WTC11 (cell line): ENCODE measurements at regions not wholly inside any gene's neighbourhood (a gene's known extent, or its start where the extent isn't known, plus 50 kb on each side); places are given as distances from the start of the nearest gene placed in this dataset.

Source experiments
- ATAC-seq: fragments of 200-7000 bp; cut with Tn5 transposase; 2 replicates; pipeline ENCODE4 v1.10.0; 2021; ENCODE audit warnings: mild to moderate bottlenecking, moderate library complexity
- CTCF ChIA-PET: fragments of 300-600 bp; sonication (Branson Sonifier 250); formaldehyde crosslinking; loops from one replicate; lab custom pipeline; 2021; ENCODE audit warnings: antibody characterized with exemption; lab: Charles Lee
- POLR2A ChIA-PET: fragments of 350-600 bp; sonication (Branson Sonifier 250); formaldehyde crosslinking; loops from one replicate; lab custom pipeline; 2021; ENCODE audit warnings: antibody characterized with exemption; lab: Charles Lee
- DNase-seq: peaks from one replicate; pipeline ENCODE4 v3.0.0; 2021; ENCODE audit warnings: low spot score
- H3K27ac Mint-ChIP-seq: 2 replicates; pipeline ENCODE4 v1.8.0; 2021; ENCODE audit warnings: mixed read lengths
- H3K27me3 Mint-ChIP-seq: 2 replicates; pipeline ENCODE4 v1.8.0; 2021; ENCODE audit warnings: low read depth, mild to moderate bottlenecking, moderate library complexity, mixed read lengths
- H3K36me3 Mint-ChIP-seq: 2 replicates; pipeline ENCODE4 v1.8.0; 2021; ENCODE audit warnings: mixed read lengths
- H3K4me1 Mint-ChIP-seq: 2 replicates; pipeline ENCODE4 v1.8.0; 2022; ENCODE audit warnings: mixed read lengths
- H3K4me3 Mint-ChIP-seq: 2 replicates; pipeline ENCODE4 v1.8.0; 2021; ENCODE audit warnings: mild to moderate bottlenecking, moderate library complexity, mixed read lengths
- H3K9me3 Mint-ChIP-seq: 2 replicates; pipeline ENCODE4 v1.8.0; 2021; ENCODE audit warnings: mixed read lengths
- AFF4 ChIP-seq: sonication (generic); formaldehyde crosslinking; IDR thresholded peaks from 2 replicates; pipeline ENCODE4 v1.8.1; 2023; ENCODE audit warnings: mild to moderate bottlenecking, missing genetic modification reagents, borderline replicate concordance
- ARID4B ChIP-seq: sonication (generic); formaldehyde crosslinking; IDR thresholded peaks from 2 replicates; pipeline ENCODE4 v1.8.0; 2023; ENCODE audit warnings: missing genetic modification reagents, mild to moderate bottlenecking, borderline replicate concordance
- E2F4 ChIP-seq: sonication (generic); formaldehyde crosslinking; IDR thresholded peaks from 2 replicates; pipeline ENCODE4 v1.8.1; 2022; ENCODE audit warnings: low read depth, mild to moderate bottlenecking, moderate library complexity, missing genetic modification reagents, borderline replicate concordance
- E2F5 ChIP-seq: sonication (generic); formaldehyde crosslinking; IDR thresholded peaks from 2 replicates; pipeline ENCODE4 v1.8.1; 2022; ENCODE audit warnings: mild to moderate bottlenecking, moderate library complexity, missing genetic modification reagents
- FOXP4 ChIP-seq: sonication (generic); formaldehyde crosslinking; IDR thresholded peaks from 2 replicates; pipeline ENCODE4 v1.8.0; 2022; ENCODE audit warnings: mild to moderate bottlenecking, missing genetic modification reagents
- GABPB1 ChIP-seq: sonication (generic); formaldehyde crosslinking; IDR thresholded peaks from 2 replicates; pipeline ENCODE4 v1.8.1; 2023; ENCODE audit warnings: mild to moderate bottlenecking, missing genetic modification reagents
- GRHL2 ChIP-seq: fragments of 250-450 bp; sonication (Bioruptor Pico); IDR thresholded peaks from 2 replicates; pipeline ENCODE4 v1.8.0; 2022; ENCODE audit warnings: mild to moderate bottlenecking, moderate library complexity; ENCODE audit not compliant: insufficient replicate concordance, severe bottlenecking
- IRF1 ChIP-seq: sonication (generic); formaldehyde crosslinking; IDR thresholded peaks from 2 replicates; pipeline ENCODE4 v1.8.0; 2023; ENCODE audit warnings: missing genetic modification reagents
- MLX ChIP-seq: sonication (generic); formaldehyde crosslinking; IDR thresholded peaks from 2 replicates; pipeline ENCODE4 v1.8.1; 2023; ENCODE audit warnings: mild to moderate bottlenecking, missing genetic modification reagents, moderate library complexity
- MYBL2 ChIP-seq: sonication (generic); formaldehyde crosslinking; IDR thresholded peaks from 2 replicates; pipeline ENCODE4 v1.8.1; 2023; ENCODE audit warnings: mild to moderate bottlenecking, moderate library complexity, missing genetic modification reagents
- STAT6 ChIP-seq: sonication (generic); formaldehyde crosslinking; conservative IDR thresholded peaks from 2 replicates; pipeline ENCODE4 v1.8.1; 2023; ENCODE audit warnings: mild to moderate bottlenecking, low read depth, missing genetic modification reagents, moderate library complexity
- TP53 ChIP-seq: sonication (generic); formaldehyde crosslinking; IDR thresholded peaks from 2 replicates; pipeline ENCODE4 v1.8.1; 2023; ENCODE audit warnings: mild to moderate bottlenecking, missing genetic modification reagents
- ZNF263 ChIP-seq: sonication (generic); formaldehyde crosslinking; IDR thresholded peaks from 2 replicates; pipeline ENCODE4 v1.8.1; 2022; ENCODE audit warnings: low read depth, mild to moderate bottlenecking, moderate library complexity, missing genetic modification reagents
- ZNF281 ChIP-seq: sonication (generic); formaldehyde crosslinking; IDR thresholded peaks from 2 replicates; pipeline ENCODE4 v1.8.0; 2023; ENCODE audit warnings: mild to moderate bottlenecking, missing genetic modification reagents

- TF ChIP-seq ARID4B (CRISPR knock-in tag) (no peak), GRHL2 (CRISPR knock-in tag) (no peak), GABPB1 (CRISPR knock-in tag) (no peak), MLX (CRISPR knock-in tag) (no peak), E2F4 (CRISPR knock-in tag) (no peak)
Observed at GRCh38 chr2:71992036-71992435, 155.6 kb downstream of the CYP26B1 start (continued).

GRCh38 chr2:71991397-71991796 lies 156.3 kb downstream of the CYP26B1 start:
- CTCF ChIA-PET = no interaction called here
- Mint-ChIP-seq H3K36me3 (no peaks in the 10 kb centered on the region), H3K27me3 (no peaks in the 10 kb centered on the region; the same call in 1 of the 2 replicates), H3K9me3 (no peaks in the 10 kb centered on the region), H3K4me3 (no peak overlapping the region), H3K4me1 (peaks cover 22% of the 10 kb centered on the region), H3K27ac (no peak overlapping the region)
- DNase-seq (no peak), ATAC-seq (no peak)
- TF ChIP-seq GRHL2 (CRISPR knock-in tag) = no peak
- TF ChIP-seq ZNF263 (CRISPR knock-in tag) = no peak
- TF ChIP-seq MYBL2 (CRISPR knock-in tag) = no peak
- TF ChIP-seq TP53 (CRISPR knock-in tag) = no peak
- no peak for TF ChIP-seq IRF1 (CRISPR knock-in tag)
- TF ChIP-seq STAT6 = no peak
- no peak for TF ChIP-seq E2F5 (CRISPR knock-in tag)
- TF ChIP-seq FOXP4 (CRISPR knock-in tag) = no peak
- no peak for TF ChIP-seq ZNF281 (CRISPR knock-in tag)
- TF ChIP-seq AFF4 (CRISPR knock-in tag) = no peak
- POLR2A ChIA-PET = no interaction called here
